HCT116 (cell line): ENCODE measurements at regions not wholly inside any gene's neighbourhood (a gene's known extent, or its start where the extent isn't known, plus 50 kb on each side); places are given as distances from the start of the nearest gene placed in this dataset.

Source experiments
- CTCF ChIP-seq, 3 experiments: fragments of 200-600 bp in 1 of 3; sonication (generic) in 1 of 3; IDR thresholded peaks in 2 of 3; conservative IDR thresholded peaks in 1 of 3; 2 replicates each; pipeline ENCODE4 v1.5.1; 2012 to 2017; ENCODE audit warnings: low read depth in 2 of 3, low read length in 2 of 3, antibody characterized with exemption in 1 of 3, borderline replicate concordance in 1 of 3, control low read depth in 1 of 3, mild to moderate bottlenecking in 1 of 3, mixed read lengths in 1 of 3, mixed run types in 1 of 3, moderate library complexity in 1 of 3; ENCODE audit not compliant: insufficient read depth in 1 of 3
- POLR2A ChIP-seq: IDR thresholded peaks from 2 replicates; pipeline ENCODE4 v1.7.0; 2011; ENCODE audit warnings: borderline replicate concordance; ENCODE audit not compliant: insufficient read depth, insufficient read length; ENCODE audit errors: extremely low read depth
- RAD21 ChIP-seq: IDR thresholded peaks from 2 replicates; pipeline ENCODE4 v1.6.1; 2012; ENCODE audit warnings: low read depth, mild to moderate bottlenecking
- SP1 ChIP-seq: IDR thresholded peaks from 2 replicates; pipeline ENCODE4 v1.6.1; 2012; ENCODE audit warnings: low read depth

- TF ChIP-seq SP1 (no peak), POLR2A (no peak), CTCF (IDR thresholded peaks at IDR 0.05 in 2 of 3, conservative IDR thresholded peaks at IDR 0.05 in 1 of 3; ENCODE audit: borderline replicate concordance in 1 of 3, insufficient read depth in 1 of 3, low read depth in 2 of 3, low read length in 2 of 3) (no peak), RAD21 (no peak)
Observed at GRCh38 chr1:36725151-36725550, 242.4 kb upstream of the CSF3R start.
